Smooth muscle cell (in vitro differentiated cells): ENCODE measurements at regions not wholly inside any gene's neighbourhood (a gene's known extent, or its start where the extent isn't known, plus 50 kb on each side); places are given as distances from the start of the nearest gene placed in this dataset.

Source experiments
- DNase-seq: peaks from one replicate; lab custom pipeline; 2025; ENCODE audit not compliant: unreplicated experiment; lab: John Stamatoyannopoulos, UW
- H2AFZ ChIP-seq: fragments of 200-600 bp; sonication (generic); 2 replicates; pipeline ENCODE4 v1.6.0; 2016; ENCODE audit warnings: antibody characterized with exemption, low read depth, mild to moderate bottlenecking
- H3F3A ChIP-seq: fragments of 200-600 bp; sonication (generic); 2 replicates; pipeline ENCODE4 v1.6.0; 2017; ENCODE audit warnings: antibody characterized with exemption, low read depth
- H3K27ac ChIP-seq: fragments of 200-600 bp; sonication (generic); 2 replicates; pipeline ENCODE4 v1.5.1; 2016; ENCODE audit warnings: low read depth, mild to moderate bottlenecking
- H3K27me3 ChIP-seq: fragments of 200-600 bp; sonication (generic); 2 replicates; pipeline ENCODE4 v1.6.1; 2016; ENCODE audit warnings: low read depth, mild to moderate bottlenecking
- H3K36me3 ChIP-seq: fragments of 200-600 bp; sonication (generic); 2 replicates; pipeline ENCODE4 v1.5.1; 2016; ENCODE audit warnings: low read depth
- H3K4me1 ChIP-seq: fragments of 200-600 bp; sonication (generic); 2 replicates; pipeline ENCODE4 v1.5.1; 2016; ENCODE audit warnings: low read depth
- H3K4me2 ChIP-seq: fragments of 200-600 bp; sonication (generic); 2 replicates; pipeline ENCODE4 v1.6.0; 2016; ENCODE audit warnings: mild to moderate bottlenecking
- H3K4me3 ChIP-seq: fragments of 200-600 bp; sonication (generic); 2 replicates; pipeline ENCODE4 v1.5.1; 2016; ENCODE audit warnings: mild to moderate bottlenecking
- H3K79me2 ChIP-seq: fragments of 200-600 bp; sonication (generic); 2 replicates; pipeline ENCODE4 v1.6.0; 2016; ENCODE audit warnings: low read depth, mild to moderate bottlenecking
- H3K9ac ChIP-seq: fragments of 200-600 bp; sonication (generic); 2 replicates; pipeline ENCODE4 v1.6.0; 2016; ENCODE audit warnings: low read depth
- H3K9me3 ChIP-seq: fragments of 200-600 bp; sonication (generic); replicated peaks from 2 replicates; pipeline ENCODE4 v1.5.1; 2016; ENCODE audit warnings: low read depth
- H4K20me1 ChIP-seq: fragments of 200-600 bp; sonication (generic); 2 replicates; pipeline ENCODE4 v1.6.0; 2016; ENCODE audit warnings: low read depth
- CTCF ChIP-seq: fragments of 200-600 bp; sonication (generic); IDR thresholded peaks from 2 replicates; pipeline ENCODE4 v1.5.1; 2017; ENCODE audit warnings: borderline replicate concordance, mild to moderate bottlenecking, antibody characterized with exemption; ENCODE audit not compliant: insufficient read depth, poor library complexity, severe bottlenecking
- WGBS: methylation state at CpG from one replicate; pipeline ENCODE4 v1.1.7; 2016; ENCODE audit warnings: low lambda C conversion rate; 5-methylcytosine and 5-hydroxymethylcytosine counted together

DNA sequence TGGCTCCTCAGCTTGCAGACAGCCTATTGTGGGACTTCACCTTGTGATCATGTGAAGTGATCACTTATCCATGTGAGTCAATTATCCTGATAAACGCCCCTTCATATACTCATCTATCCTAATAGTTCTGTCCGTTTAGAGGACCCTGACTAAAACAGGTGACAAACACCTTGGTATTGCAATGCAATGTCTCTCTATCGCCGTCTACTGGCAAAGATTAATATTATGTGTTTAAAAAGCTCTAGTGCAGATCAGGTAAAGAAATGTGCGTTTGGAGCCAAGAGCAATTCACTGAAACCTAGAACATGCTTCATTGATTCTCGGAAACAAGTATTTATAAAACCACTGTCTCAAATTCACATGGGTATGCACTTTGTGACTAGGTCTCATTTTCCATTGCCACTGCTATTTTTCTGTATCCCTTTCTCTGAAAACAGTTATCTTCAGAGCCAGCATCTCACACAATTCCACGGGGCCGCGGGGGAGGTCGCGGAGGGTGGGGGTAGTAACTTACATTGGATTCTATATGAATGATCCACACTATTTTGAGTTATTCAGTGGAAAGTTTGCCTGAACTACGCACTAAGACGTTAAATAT, 554.6 kb upstream of the NCAM2 start:
- no peaks in the 10 kb centered on the region for H3K27me3 ChIP-seq
- TF ChIP-seq CTCF = peak; percentile 72
- H3K27ac ChIP-seq = no peak overlapping the region
- H3K4me3 ChIP-seq = no peak overlapping the region
- no peak for DNase-seq
- 67% methylated on average over 13 of the region's 13 CpGs for WGBS
- H3F3A ChIP-seq = no peaks in the 10 kb centered on the region
- no peaks in the 10 kb centered on the region for H3K79me2 ChIP-seq
- H4K20me1 ChIP-seq = no peaks in the 10 kb centered on the region
- no peak overlapping the region for H3K4me2 ChIP-seq
- H3K9ac ChIP-seq = no peak overlapping the region
- H3K9me3 ChIP-seq = no peaks in the 10 kb centered on the region
- no peaks in the 10 kb centered on the region for H3K36me3 ChIP-seq
- H2AFZ ChIP-seq = no peak overlapping the region
- no peaks in the 10 kb centered on the region for H3K4me1 ChIP-seq

GRCh38 chr21:20445971-20446370, 552.2 kb upstream of the NCAM2 start:
- Histone ChIP-seq H3K4me3 (no peak overlapping the region), H3F3A (no peaks in the 10 kb centered on the region), H3K36me3 (no peaks in the 10 kb centered on the region), H4K20me1 (no peaks in the 10 kb centered on the region), H3K27me3 (no peaks in the 10 kb centered on the region), H3K27ac (no peak overlapping the region), H3K9me3 (no peaks in the 10 kb centered on the region), H3K79me2 (no peaks in the 10 kb centered on the region), H3K4me2 (no peak overlapping the region), H2AFZ (no peak overlapping the region), H3K9ac (no peak overlapping the region), H3K4me1 (no peaks in the 10 kb centered on the region)
- no peak for DNase-seq
- 80% methylated on average over 2 of the region's 2 CpGs for whole genome bisulfite sequencing
- TF ChIP-seq CTCF = no peak

DNA sequence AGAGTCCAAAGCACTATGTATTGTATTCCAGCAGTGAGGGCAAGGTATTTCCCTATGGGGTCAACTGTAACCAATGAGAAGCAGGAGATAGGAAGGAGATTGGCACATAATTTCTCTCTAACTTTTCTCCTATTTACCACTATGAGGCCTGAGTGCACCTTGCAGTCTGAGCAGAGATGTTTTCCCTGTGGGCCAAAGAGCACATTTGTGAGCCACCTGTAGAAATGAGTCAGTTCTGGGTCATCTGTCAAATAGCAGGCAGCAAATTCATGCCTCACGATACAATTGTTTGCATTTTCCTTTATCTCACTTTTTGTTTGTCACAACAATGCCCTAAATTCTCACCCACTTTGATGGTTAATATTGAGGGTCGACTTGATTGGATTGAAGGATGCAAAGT, 547.2 kb upstream of the NCAM2 start:
- no peak overlapping the region for H3K9ac ChIP-seq
- no peaks in the 10 kb centered on the region for H4K20me1 ChIP-seq
- H3K4me3 ChIP-seq = no peak overlapping the region
- 79% methylated on average over 2 of the region's 2 CpGs for WGBS
- H3F3A ChIP-seq = no peaks in the 10 kb centered on the region
- DNase-seq = no peak
- no peaks in the 10 kb centered on the region for H3K79me2 ChIP-seq
- no peak overlapping the region for H3K4me2 ChIP-seq
- H2AFZ ChIP-seq = no peak overlapping the region
- H3K4me1 ChIP-seq = no peaks in the 10 kb centered on the region
- H3K27ac ChIP-seq = no peak overlapping the region
- TF ChIP-seq CTCF = no peak
- H3K27me3 ChIP-seq = no peaks in the 10 kb centered on the region
- H3K36me3 ChIP-seq = no peaks in the 10 kb centered on the region
- no peaks in the 10 kb centered on the region for H3K9me3 ChIP-seq

- Histone ChIP-seq H3K4me3 (no peak overlapping the region), H4K20me1 (no peaks in the 10 kb centered on the region), H2AFZ (no peak overlapping the region), H3K9me3 (no peaks in the 10 kb centered on the region), H3K9ac (no peak overlapping the region), H3K79me2 (no peaks in the 10 kb centered on the region), H3F3A (no peaks in the 10 kb centered on the region), H3K27ac (no peak overlapping the region), H3K4me1 (no peaks in the 10 kb centered on the region), H3K36me3 (no peaks in the 10 kb centered on the region), H3K27me3 (no peaks in the 10 kb centered on the region), H3K4me2 (no peak overlapping the region)
- WGBS = 85% methylated on average over 4 of the region's 4 CpGs
- no peak for TF ChIP-seq CTCF
- no peak for DNase-seq
Observed at GRCh38 chr21:20452935-20453334, 545.3 kb upstream of the NCAM2 start.
